Thoracic aorta (tissue), 2 donors: ENCODE measurements at regions not wholly inside any gene's neighbourhood (a gene's known extent, or its start where the extent isn't known, plus 50 kb on each side); places are given as distances from the start of the nearest gene placed in this dataset.
"Not testable (repeated sequence)": the region's sequence is repeated elsewhere in the genome, so short reads cannot be mapped to it uniquely, and the experiment has no call there.

Experiments used
- ATAC-seq: fragments of 150-250 bp; one replicate; pipeline ENCODE4 v1.8.0; 2017; ENCODE audit warnings: low read depth; ENCODE audit not compliant: insufficient number of reproducible peaks, low FRiP score
- DNase-seq: peaks from one replicate; pipeline ENCODE4 v3.0.0-alpha.2; 2020; ENCODE audit warnings: low spot score
- H3K27ac ChIP-seq, 2 donors: fragments of 200-600 bp; sonication (generic); 1 replicate in 1 of 2; 2 replicates in 1 of 2; pipeline ENCODE4 v1.5.1; 2016; ENCODE audit warnings: mild to moderate bottlenecking in 2 of 2, moderate library complexity in 2 of 2
- H3K27me3 ChIP-seq: fragments of 200-600 bp; sonication (generic); replicated peaks from 2 replicates; pipeline ENCODE4 v1.6.0; 2016; ENCODE audit warnings: mild to moderate bottlenecking; ENCODE audit not compliant: insufficient read depth
- H3K36me3 ChIP-seq: fragments of 200-600 bp; sonication (generic); one replicate; pipeline ENCODE4 v1.5.1; 2016
- H3K4me1 ChIP-seq, 2 donors: fragments of 200-600 bp; sonication (generic); 1 replicate in 1 of 2; 2 replicates in 1 of 2; pipeline versions ENCODE4 v1.5.1 to v1.6.0; 2016; ENCODE audit warnings: low read depth in 2 of 2, mild to moderate bottlenecking in 1 of 2; ENCODE audit not compliant: control insufficient read depth in 1 of 2
- H3K4me3 ChIP-seq: fragments of 200-600 bp; sonication (generic); 2 replicates; pipeline ENCODE4 v1.5.1; 2016; ENCODE audit warnings: mild to moderate bottlenecking
- H3K9me3 ChIP-seq: fragments of 200-600 bp; sonication (generic); 2 replicates; pipeline ENCODE4 v1.5.1; 2016
- TF ChIP-seq, protein P1 (sequence below): fragments of 200-600 bp; sonication (generic); IDR thresholded peaks from one replicate; pipeline ENCODE4 v1.5.1; 2019; ENCODE audit warnings: antibody characterized with exemption

DNA sequence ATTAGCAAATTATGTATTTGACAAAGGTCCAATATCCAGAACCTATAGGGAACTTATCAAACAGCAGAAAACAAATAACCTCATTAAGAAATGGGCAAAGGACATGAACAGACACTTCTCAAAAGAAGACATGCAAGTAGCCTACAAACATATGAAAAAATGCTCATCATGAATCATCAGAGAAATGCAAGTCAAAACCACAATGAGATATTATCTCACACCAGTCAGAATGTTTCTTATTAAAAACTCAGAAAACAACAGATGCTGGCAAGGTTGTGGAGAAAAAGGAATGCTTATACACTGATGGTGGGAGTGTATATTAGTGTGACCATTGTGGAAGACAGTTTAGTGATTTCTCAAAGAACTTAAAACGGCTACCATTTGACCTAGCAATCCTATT, 116.1 kb upstream of the CRBN start:
- H3K4me3 ChIP-seq: no peak overlapping the region
- no peaks in the 10 kb centered on the region for H3K9me3 ChIP-seq
- no peaks in the 10 kb centered on the region for H3K4me1 ChIP-seq
- TF ChIP-seq, protein P1, sequence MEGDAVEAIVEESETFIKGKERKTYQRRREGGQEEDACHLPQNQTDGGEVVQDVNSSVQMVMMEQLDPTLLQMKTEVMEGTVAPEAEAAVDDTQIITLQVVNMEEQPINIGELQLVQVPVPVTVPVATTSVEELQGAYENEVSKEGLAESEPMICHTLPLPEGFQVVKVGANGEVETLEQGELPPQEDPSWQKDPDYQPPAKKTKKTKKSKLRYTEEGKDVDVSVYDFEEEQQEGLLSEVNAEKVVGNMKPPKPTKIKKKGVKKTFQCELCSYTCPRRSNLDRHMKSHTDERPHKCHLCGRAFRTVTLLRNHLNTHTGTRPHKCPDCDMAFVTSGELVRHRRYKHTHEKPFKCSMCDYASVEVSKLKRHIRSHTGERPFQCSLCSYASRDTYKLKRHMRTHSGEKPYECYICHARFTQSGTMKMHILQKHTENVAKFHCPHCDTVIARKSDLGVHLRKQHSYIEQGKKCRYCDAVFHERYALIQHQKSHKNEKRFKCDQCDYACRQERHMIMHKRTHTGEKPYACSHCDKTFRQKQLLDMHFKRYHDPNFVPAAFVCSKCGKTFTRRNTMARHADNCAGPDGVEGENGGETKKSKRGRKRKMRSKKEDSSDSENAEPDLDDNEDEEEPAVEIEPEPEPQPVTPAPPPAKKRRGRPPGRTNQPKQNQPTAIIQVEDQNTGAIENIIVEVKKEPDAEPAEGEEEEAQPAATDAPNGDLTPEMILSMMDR: no peak
- H3K27ac ChIP-seq: no peak overlapping the region
- ATAC-seq (no peak), DNase-seq (no peak)
- no peaks in the 10 kb centered on the region for H3K36me3 ChIP-seq
- H3K27me3 ChIP-seq: no peaks in the 10 kb centered on the region

DNA sequence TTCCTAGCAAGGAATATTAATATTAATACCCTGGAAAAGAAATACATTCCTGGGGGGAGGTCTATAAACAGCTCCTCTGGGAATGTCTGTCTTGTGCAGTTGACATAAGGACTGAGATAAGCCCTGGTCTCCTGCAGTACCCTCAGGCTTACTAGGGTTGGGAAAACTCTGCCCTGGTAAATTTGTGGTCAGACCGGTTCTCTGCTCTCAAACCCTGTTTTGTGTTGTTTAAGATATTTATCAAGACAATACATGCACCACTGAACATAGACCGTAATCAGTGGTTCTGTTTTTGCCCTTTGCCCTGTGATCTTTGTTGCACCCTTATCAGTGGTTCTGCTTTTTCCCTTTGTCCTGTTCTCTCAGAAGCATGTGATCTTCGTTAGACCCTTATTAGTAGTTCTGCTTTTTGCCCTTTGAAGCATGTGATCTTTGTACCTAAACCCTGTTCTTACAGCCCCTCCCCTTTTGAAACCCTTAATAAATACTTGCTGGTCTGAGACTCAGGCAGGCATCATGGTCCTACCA, 112.3 kb upstream of the CRBN start:
- not testable (repeated sequence) for H3K27ac ChIP-seq, H3K36me3 ChIP-seq, H3K9me3 ChIP-seq, DNase-seq, H3K4me1 ChIP-seq, ATAC-seq, H3K4me3 ChIP-seq, H3K27me3 ChIP-seq

DNA sequence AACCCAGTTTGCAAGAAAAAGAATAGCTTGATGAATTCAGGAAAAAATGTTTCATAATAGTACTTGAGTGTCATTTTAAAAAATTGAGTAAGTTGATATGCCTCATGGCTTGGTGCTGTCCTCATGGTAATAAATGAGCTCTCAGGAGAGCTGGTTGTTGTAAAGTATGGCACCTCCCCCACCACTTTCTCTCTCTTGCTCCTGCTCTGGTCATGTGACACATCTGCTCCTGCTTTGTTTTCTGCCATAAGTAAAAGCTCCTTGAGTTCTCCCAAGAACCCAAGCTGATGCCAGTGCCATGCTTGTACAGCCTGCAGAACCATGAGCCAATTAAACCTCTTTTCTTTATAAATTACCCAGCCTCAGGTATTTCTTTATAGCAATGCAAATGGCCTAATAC, 108.8 kb upstream of the CRBN start:
- no peaks in the 10 kb centered on the region for H3K4me1 ChIP-seq
- no peaks in the 10 kb centered on the region for H3K36me3 ChIP-seq
- TF ChIP-seq, protein P1: no peak
- H3K9me3 ChIP-seq: no peaks in the 10 kb centered on the region
- no peaks in the 10 kb centered on the region for H3K27me3 ChIP-seq
- H3K27ac ChIP-seq: no peak overlapping the region
- no peak for DNase-seq
- no peak for ATAC-seq
- no peak overlapping the region for H3K4me3 ChIP-seq

DNA sequence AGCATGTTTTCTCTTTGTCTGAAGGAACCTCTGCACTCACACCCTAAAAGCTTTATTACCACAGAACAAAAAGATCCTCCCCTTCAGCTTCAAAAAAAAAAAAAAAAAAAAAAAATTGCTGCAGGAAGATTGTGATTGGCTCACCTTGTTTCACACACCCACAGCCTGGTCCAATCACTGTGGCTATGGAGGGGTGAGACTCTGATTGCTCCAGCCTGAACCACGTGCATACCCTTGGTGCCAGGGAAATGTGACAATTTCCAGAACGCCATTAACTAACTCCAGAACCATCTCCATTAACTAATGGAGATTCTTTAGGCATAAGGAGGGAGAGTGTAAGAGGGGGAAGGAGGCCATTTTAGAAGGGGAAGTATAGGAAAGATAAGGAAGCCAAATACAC, 106.5 kb upstream of the CRBN start:
- Histone ChIP-seq H3K4me1 (no peaks in the 10 kb centered on the region), H3K4me3 (no peak overlapping the region), H3K27me3 (no peaks in the 10 kb centered on the region), H3K27ac (no peak overlapping the region), H3K36me3 (no peaks in the 10 kb centered on the region), H3K9me3 (no peaks in the 10 kb centered on the region)
- TF ChIP-seq, protein P1: no peak
- ATAC-seq: no peak
- DNase-seq: no peak

DNA sequence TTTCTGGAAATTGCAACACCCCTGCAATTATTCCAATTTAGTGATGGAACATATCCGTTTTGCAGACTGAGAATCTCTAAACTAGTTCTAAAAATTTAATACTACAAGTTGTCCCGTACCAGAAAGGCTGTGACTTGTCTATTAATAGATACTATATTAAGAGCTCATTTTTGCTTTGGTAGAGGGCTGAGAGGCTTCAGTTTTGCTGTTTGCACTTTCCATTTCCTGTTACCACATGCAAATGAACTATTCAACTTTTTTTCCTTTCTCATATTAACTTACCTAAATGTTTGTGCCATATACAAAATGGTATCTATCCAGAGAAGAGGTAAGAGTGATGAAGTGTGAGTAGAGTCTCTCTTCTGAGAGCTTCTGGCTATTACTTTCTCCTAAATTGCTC, 101.5 kb upstream of the CRBN start:
- Histone ChIP-seq H3K4me3 (no peak overlapping the region), H3K36me3 (no peaks in the 10 kb centered on the region), H3K4me1 (no peaks in the 10 kb centered on the region), H3K9me3 (no peaks in the 10 kb centered on the region), H3K27ac (no peak overlapping the region), H3K27me3 (no peaks in the 10 kb centered on the region)
- TF ChIP-seq, protein P1: no peak
- ATAC-seq (no peak), DNase-seq (no peak)

DNA sequence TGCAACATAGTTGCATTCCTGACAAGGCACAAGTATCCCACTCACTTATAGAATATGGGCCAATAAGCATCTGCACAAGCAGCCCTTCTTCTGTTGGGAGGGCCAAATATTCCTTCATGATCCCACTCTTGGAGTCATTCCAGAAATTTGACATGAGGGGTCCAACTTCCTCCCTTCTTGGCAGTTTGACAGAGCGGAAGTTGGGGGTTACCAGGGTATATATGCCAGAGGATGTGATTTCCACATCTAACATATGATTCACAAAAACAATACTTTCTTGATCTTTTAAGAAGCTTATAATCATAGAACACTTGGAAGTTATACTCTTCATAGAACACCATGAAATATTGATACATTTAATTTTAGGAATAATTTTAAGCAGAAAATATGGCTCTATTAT, 100.9 kb upstream of the CRBN start:
- Histone ChIP-seq H3K9me3 (no peaks in the 10 kb centered on the region), H3K36me3 (no peaks in the 10 kb centered on the region), H3K27ac (no peak overlapping the region), H3K4me3 (no peak overlapping the region), H3K4me1 (no peaks in the 10 kb centered on the region), H3K27me3 (no peaks in the 10 kb centered on the region)
- ATAC-seq: no peak
- TF ChIP-seq, protein P1: no peak
- DNase-seq: no peak
